OCI-LY3 (cell line): ENCODE measurements at regions not wholly inside any gene's neighbourhood (a gene's known extent, or its start where the extent isn't known, plus 50 kb on each side); places are given as distances from the start of the nearest gene placed in this dataset.
"Not testable (repeated sequence)": the region's sequence is repeated elsewhere in the genome, so short reads cannot be mapped to it uniquely, and the experiment has no call there.

Experiments used
- EZH2phosphoT487 ChIP-seq: fragments of 200-600 bp; shearing (Covaris generic); IDR thresholded peaks from 2 replicates; pipeline ENCODE4 v1.6.1; 2018; ENCODE audit warnings: antibody characterized with exemption, mixed run types, low read depth
- TF ChIP-seq, protein P1 (sequence below): fragments of 200-600, 300-600 bp; sonication (generic); IDR thresholded peaks from 2 replicates; pipeline ENCODE4 v1.5.1; 2014; ENCODE audit warnings: antibody characterized with exemption, low read length, low read depth

DNA sequence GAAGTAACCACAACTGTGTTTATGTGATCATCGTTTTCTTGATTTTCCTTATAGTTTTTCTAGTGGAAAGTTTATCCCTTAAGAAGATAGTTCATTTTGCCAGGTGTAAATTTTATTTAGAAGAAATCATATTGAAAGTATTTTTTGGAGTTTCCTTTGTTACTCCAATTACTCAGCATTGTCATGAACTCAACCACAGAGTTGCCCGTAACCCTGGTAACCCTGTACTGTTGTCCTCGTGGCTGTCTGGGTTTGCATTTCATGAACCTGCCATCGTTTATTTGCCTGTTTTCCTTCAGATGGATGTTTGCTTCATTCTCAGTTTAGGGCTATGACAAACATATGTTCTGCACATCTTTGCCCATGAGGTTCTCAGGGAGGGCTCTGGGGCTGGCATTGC, 534.3 kb downstream of the GOLGA6L6 start:
- TF ChIP-seq, protein P1, sequence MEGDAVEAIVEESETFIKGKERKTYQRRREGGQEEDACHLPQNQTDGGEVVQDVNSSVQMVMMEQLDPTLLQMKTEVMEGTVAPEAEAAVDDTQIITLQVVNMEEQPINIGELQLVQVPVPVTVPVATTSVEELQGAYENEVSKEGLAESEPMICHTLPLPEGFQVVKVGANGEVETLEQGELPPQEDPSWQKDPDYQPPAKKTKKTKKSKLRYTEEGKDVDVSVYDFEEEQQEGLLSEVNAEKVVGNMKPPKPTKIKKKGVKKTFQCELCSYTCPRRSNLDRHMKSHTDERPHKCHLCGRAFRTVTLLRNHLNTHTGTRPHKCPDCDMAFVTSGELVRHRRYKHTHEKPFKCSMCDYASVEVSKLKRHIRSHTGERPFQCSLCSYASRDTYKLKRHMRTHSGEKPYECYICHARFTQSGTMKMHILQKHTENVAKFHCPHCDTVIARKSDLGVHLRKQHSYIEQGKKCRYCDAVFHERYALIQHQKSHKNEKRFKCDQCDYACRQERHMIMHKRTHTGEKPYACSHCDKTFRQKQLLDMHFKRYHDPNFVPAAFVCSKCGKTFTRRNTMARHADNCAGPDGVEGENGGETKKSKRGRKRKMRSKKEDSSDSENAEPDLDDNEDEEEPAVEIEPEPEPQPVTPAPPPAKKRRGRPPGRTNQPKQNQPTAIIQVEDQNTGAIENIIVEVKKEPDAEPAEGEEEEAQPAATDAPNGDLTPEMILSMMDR, result not testable (repeated sequence)
- TF ChIP-seq EZH2phosphoT487, result not testable (repeated sequence)
